ENCODE measurements at regions not wholly inside any gene's neighbourhood (a gene's known extent, or its start where the extent isn't known, plus 50 kb on each side); places are given as distances from the start of the nearest gene placed in this dataset.

GRCh38 chr5:74342948-74343682 lies 297.4 kb downstream of the ENC1 start:
- Histone ChIP-seq H3K4me3 (no peak overlapping the region), H4K20me1 (ENCODE audit: control insufficient read depth, insufficient read depth) (no peaks in the 10 kb centered on the region), H3K9me3 (replicated peaks; ENCODE audit: control insufficient read depth, insufficient read depth, low read length) (no peaks in the 10 kb centered on the region), H3K79me2 (ENCODE audit: control insufficient read depth, insufficient read depth, low read length) (no peaks in the 10 kb centered on the region), H3K4me1 (ENCODE audit: control insufficient read depth, insufficient read depth, low read length) (no peaks in the 10 kb centered on the region), H3K36me3 (ENCODE audit: control insufficient read depth in 2 of 2, insufficient read depth in 2 of 2, low read length in 1 of 2) (no peaks in the 10 kb centered on the region), H2AFZ (ENCODE audit: control insufficient read depth, low read depth, low read length) (no peak overlapping the region), H3K4me2 (ENCODE audit: control insufficient read depth, insufficient read depth) (no peak overlapping the region), H3K9ac (ENCODE audit: control insufficient read depth, insufficient read depth, low read length) (no peak overlapping the region), H3K27ac (ENCODE audit: control insufficient read depth, insufficient read depth) (no peak overlapping the region), H3K27me3 (replicated peaks in 1 of 2; ENCODE audit: control insufficient read depth in 2 of 2, insufficient read depth in 2 of 2, low read length in 1 of 2) (no peaks in the 10 kb centered on the region)
- no peak for ATAC-seq
- TF ChIP-seq POU2F2 (IDR thresholded peaks at IDR 0.05; ENCODE audit: borderline replicate concordance, low read depth, low read length) = no peak
- TF ChIP-seq BCLAF1 (IDR thresholded peaks at IDR 0.05) = no peak
- TF ChIP-seq RAD21 (IDR thresholded peaks at IDR 0.05; ENCODE audit: insufficient read depth, low read depth, low read length) = no peak
- TF ChIP-seq ELK1 (IDR thresholded peaks at IDR 0.05; ENCODE audit: low read depth, low read length) = no peak
- no peak for TF ChIP-seq MLLT1 (IDR thresholded peaks at IDR 0.05)
- no peak for TF ChIP-seq POLR2AphosphoS5 (IDR thresholded peaks at IDR 0.05; ENCODE audit: low read length)
- TF ChIP-seq REST (IDR thresholded peaks at IDR 0.05; ENCODE audit: low read depth, low read length) = no peak
- no peak for TF ChIP-seq BACH1 (IDR thresholded peaks at IDR 0.05; ENCODE audit: borderline replicate concordance)
- TF ChIP-seq WRNIP1 (IDR thresholded peaks at IDR 0.05; ENCODE audit: borderline replicate concordance, low read depth, low read length) = no peak
- TF ChIP-seq CTCF (IDR thresholded peaks at IDR 0.05 in 2 of 3, conservative IDR thresholded peaks at IDR 0.05 in 1 of 3; ENCODE audit: control insufficient read depth in 2 of 3, extremely low read depth in 1 of 3, insufficient read depth in 1 of 3, low read depth in 3 of 3, low read length in 3 of 3) = no peak
- no peak for TF ChIP-seq IKZF2 (IDR thresholded peaks at IDR 0.05)
- no peak for TF ChIP-seq GABPA (IDR thresholded peaks at IDR 0.05; ENCODE audit: low read depth)
- POLR2A ChIA-PET = no interaction called here
- in situ Hi-C loops (cut with MboI) (no loop called here), intact Hi-C loops (cut with micrococcal nuclease; ENCODE audit: unreplicated experiment) (loop anchor here (10.0 kb wide), 1 partner anchor 1212 kb away; no protein-coding TSS in a partner anchor)
- 33% methylated on average over 5 of the region's 5 CpGs for WGBS (ENCODE audit: insufficient coverage, insufficient replicate concordance, low lambda C conversion rate, missing lambda C conversion rate)
- no TSS peak for BruUV-seq (replicated peaks)
- SMC1A ChIA-PET (ENCODE audit: uncharacterized antibody, unreplicated experiment) = interaction anchor here (1.4 kb wide), 1 partner anchor 18 kb away, joined by 4 read pairs; no protein-coding TSS in a partner anchor
- no peak for DNase-seq (ENCODE audit: low read depth, low spot score)
- RAD21 ChIA-PET (ENCODE audit: unreplicated experiment) = no interaction called here
- CTCF ChIA-PET = interaction anchor here (0.8 kb wide), 1 partner anchor 9 kb away, joined by 4 read pairs; no protein-coding TSS in a partner anchor
- no peak for FAIRE-seq
